Neural progenitor cell (in vitro differentiated cells): ENCODE measurements at regions not wholly inside any gene's neighbourhood (a gene's known extent, or its start where the extent isn't known, plus 50 kb on each side); places are given as distances from the start of the nearest gene placed in this dataset.

Experiments used
- CTCF ChIP-seq: fragments of 200-600 bp; sonication (generic); IDR thresholded peaks from 2 replicates; pipeline ENCODE4 v1.5.1; 2017; ENCODE audit warnings: antibody characterized with exemption, mild to moderate bottlenecking
- EZH2 ChIP-seq: fragments of 200-600 bp; sonication (generic); IDR thresholded peaks from 2 replicates; pipeline ENCODE4 v1.6.1; 2017; ENCODE audit warnings: antibody characterized with exemption, mild to moderate bottlenecking, moderate library complexity
- EZH2phosphoT487 ChIP-seq: fragments of 200-600 bp; sonication (generic); IDR thresholded peaks from 2 replicates; pipeline ENCODE4 v1.6.1; 2017; ENCODE audit warnings: antibody characterized with exemption

- TF ChIP-seq CTCF (no peak), EZH2 (no peak), EZH2phosphoT487 (no peak)
These were observed 220.4 kb upstream of the HTR2A start for GRCh38 chr13:47117268-47117667.
